HEK293T (cell line): ENCODE measurements at regions not wholly inside any gene's neighbourhood (a gene's known extent, or its start where the extent isn't known, plus 50 kb on each side); places are given as distances from the start of the nearest gene placed in this dataset.

Source experiments
- ARNT ChIP-seq: fragments of 450-650 bp; IDR thresholded peaks from 2 replicates; pipeline ENCODE4 v1.6.1; 2017; ENCODE audit warnings: mild to moderate bottlenecking
- ELF4 ChIP-seq: fragments of 450-650 bp; IDR thresholded peaks from 2 replicates; pipeline ENCODE4 v1.6.1; 2017; ENCODE audit warnings: antibody characterized with exemption
- FOXA1 ChIP-seq: fragments of 450-650 bp; IDR thresholded peaks from 2 replicates; pipeline ENCODE4 v1.6.1; 2016; ENCODE audit warnings: mild to moderate bottlenecking
- FOXM1 ChIP-seq: fragments of 450-650 bp; IDR thresholded peaks from 2 replicates; pipeline ENCODE4 v1.6.1; 2017; ENCODE audit warnings: mild to moderate bottlenecking, borderline replicate concordance
- TARDBP ChIP-seq: fragments of 450-650 bp; IDR thresholded peaks from 2 replicates; pipeline ENCODE4 v1.6.1; 2016
- TF ChIP-seq, protein P1 (sequence below): fragments of 450-650 bp; IDR thresholded peaks from 2 replicates; pipeline ENCODE4 v1.6.1; 2016

DNA sequence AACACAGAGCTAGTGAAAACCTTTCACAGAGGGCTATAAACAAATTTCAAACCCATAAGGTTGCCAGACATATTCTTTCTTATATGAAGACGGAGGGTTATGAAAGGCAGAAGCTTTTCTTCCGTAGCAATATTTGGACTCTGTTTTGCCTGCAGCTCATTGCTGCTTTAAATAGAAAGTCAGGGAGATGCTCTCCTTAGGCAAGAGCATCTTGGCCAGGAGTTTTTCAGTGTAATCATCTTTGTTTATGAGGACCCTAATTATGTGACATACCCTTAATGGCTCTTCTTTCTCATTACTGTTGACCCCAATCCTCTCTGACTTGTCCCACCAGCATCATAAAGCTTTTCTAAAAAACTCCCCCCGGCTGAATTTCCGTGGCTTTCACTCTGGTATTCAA lies 433.4 kb upstream of the NRXN1 start:
- TF ChIP-seq FOXA1 (no peak), ELF4 (no peak), FOXM1 (no peak), ARNT (no peak), TARDBP (no peak)
- TF ChIP-seq, protein P1, sequence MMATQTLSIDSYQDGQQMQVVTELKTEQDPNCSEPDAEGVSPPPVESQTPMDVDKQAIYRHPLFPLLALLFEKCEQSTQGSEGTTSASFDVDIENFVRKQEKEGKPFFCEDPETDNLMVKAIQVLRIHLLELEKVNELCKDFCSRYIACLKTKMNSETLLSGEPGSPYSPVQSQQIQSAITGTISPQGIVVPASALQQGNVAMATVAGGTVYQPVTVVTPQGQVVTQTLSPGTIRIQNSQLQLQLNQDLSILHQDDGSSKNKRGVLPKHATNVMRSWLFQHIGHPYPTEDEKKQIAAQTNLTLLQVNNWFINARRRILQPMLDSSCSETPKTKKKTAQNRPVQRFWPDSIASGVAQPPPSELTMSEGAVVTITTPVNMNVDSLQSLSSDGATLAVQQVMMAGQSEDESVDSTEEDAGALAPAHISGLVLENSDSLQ, result no peak
